ENCODE measurements at regions not wholly inside any gene's neighbourhood (a gene's known extent, or its start where the extent isn't known, plus 50 kb on each side); places are given as distances from the start of the nearest gene placed in this dataset.

DNA sequence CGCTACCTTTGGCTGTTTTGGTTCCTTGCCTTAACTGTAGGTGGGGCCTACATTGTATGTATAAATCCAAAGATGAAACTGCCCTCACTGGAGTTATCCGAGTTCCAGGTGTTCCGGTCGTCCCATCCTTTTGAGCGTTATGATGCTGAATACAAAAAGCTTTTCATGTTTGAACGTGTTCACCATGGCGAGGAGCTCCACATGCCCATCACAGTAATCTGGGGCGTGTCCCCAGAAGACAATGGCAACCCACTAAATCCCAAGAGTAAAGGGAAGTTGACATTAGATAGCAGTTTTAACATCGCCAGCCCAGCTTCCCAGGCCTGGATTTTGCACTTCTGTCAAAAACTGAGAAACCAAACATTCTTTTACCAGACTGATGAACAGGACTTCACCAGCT, 139.5 kb downstream of the TLR5 start:
- TF ChIP-seq, protein P1, sequence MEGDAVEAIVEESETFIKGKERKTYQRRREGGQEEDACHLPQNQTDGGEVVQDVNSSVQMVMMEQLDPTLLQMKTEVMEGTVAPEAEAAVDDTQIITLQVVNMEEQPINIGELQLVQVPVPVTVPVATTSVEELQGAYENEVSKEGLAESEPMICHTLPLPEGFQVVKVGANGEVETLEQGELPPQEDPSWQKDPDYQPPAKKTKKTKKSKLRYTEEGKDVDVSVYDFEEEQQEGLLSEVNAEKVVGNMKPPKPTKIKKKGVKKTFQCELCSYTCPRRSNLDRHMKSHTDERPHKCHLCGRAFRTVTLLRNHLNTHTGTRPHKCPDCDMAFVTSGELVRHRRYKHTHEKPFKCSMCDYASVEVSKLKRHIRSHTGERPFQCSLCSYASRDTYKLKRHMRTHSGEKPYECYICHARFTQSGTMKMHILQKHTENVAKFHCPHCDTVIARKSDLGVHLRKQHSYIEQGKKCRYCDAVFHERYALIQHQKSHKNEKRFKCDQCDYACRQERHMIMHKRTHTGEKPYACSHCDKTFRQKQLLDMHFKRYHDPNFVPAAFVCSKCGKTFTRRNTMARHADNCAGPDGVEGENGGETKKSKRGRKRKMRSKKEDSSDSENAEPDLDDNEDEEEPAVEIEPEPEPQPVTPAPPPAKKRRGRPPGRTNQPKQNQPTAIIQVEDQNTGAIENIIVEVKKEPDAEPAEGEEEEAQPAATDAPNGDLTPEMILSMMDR (IDR thresholded peaks at IDR 0.05): no peak
- no peak for TF ChIP-seq POLR2A (IDR thresholded peaks at IDR 0.05)
- no peak overlapping the region for H3K4me3 ChIP-seq
- H3K27ac ChIP-seq: no peak overlapping the region
- H3K27me3 ChIP-seq: no peaks in the 10 kb centered on the region
- H3K4me1 ChIP-seq: peaks cover 4% of the 10 kb centered on the region
- DNase-seq: no peak
- H3K36me3 ChIP-seq (ENCODE audit: low read depth, missing control alignments): no peaks in the 10 kb centered on the region
- WGBS, 2 donors: 91 to 97% methylated on average over 9 of the region's 9 CpGs
- intact Hi-C loops (cut with DNase I; ENCODE audit: low total_unique reads): no loop called here
- H3K9me3 ChIP-seq: no peaks in the 10 kb centered on the region

DNA sequence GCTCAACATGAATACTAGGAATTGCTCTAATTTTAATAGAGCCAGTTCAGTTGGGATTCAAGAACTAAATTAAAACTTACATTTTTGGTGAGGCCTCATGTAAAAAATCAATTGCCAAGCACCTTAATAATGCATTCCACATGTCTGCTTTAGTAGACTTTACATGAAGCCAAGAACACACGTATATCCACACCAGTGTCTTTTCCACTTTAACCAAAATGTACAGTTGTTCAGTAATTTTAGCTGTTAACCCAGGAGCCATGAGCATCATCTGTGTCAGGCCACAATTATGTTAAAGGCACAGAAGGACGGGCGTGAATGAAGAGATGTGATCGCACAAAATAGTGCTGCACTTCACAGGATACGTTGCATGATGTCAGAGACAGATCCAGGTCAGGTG, 136.7 kb downstream of the TLR5 start:
- no peak for DNase-seq
- Histone ChIP-seq H3K27ac (peak overlapping the region in 1 of 2 donors; percentile 68), H3K4me1 (peaks cover 19% of the 10 kb centered on the region), H3K36me3 (ENCODE audit: low read depth, missing control alignments) (no peaks in the 10 kb centered on the region), H3K27me3 (no peaks in the 10 kb centered on the region), H3K4me3 (no peak overlapping the region), H3K9me3 (no peaks in the 10 kb centered on the region)
- intact Hi-C loops (cut with DNase I; ENCODE audit: low total_unique reads): no loop called here
- 95% methylated on average over 5 of the region's 5 CpGs for WGBS, 2 donors
- TF ChIP-seq, protein P1 (IDR thresholded peaks at IDR 0.05): no peak
- TF ChIP-seq POLR2A (IDR thresholded peaks at IDR 0.05): no peak

DNA sequence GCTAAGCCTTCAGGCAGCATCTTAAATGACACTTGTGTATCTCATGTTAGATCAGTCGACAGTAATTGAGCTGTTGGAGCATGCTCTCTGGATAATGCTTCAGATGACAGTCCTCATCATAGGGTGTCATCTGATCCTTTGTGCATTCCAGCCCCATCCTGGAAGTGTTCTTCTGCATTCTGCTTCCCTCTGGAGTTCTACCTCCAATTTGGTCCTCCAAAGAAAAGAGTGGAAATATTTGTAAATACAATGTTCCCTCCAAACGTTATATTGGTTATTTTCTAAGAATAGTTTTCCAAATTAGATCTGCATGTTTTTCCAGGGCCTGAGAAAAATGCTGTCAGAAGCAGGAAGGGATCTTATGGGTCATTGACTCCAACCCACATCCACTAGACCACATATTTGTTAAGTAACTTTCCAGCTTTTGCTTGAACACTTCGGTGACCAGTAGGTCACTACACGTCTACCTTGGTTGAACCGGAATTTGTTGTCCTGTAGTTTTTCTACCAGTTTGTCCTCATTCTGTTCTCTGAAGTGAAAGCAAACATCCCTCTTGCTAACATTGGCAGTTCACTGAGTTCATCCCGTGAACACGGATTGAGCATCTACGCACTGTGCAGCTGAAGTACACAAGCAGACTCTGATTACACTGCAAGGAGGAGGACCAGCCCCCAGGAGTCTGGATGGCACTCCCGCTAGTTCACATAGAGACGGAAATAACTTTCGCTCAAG, 136.0 kb downstream of the TLR5 start:
- no peaks in the 10 kb centered on the region for H3K9me3 ChIP-seq
- intact Hi-C loops (cut with DNase I; ENCODE audit: low total_unique reads): no loop called here
- H3K36me3 ChIP-seq (ENCODE audit: low read depth, missing control alignments): no peaks in the 10 kb centered on the region
- H3K27ac ChIP-seq: peak overlapping the region; percentile 35 to 68
- no peak overlapping the region for H3K4me3 ChIP-seq
- WGBS, 2 donors: 38 to 53% methylated on average over 11 of the region's 11 CpGs
- peaks cover 19% of the 10 kb centered on the region for H3K4me1 ChIP-seq
- peak; percentile 73 for DNase-seq
- no peaks in the 10 kb centered on the region for H3K27me3 ChIP-seq
- TF ChIP-seq POLR2A (IDR thresholded peaks at IDR 0.05): no peak
- TF ChIP-seq, protein P1 (IDR thresholded peaks at IDR 0.05): no peak

DNA sequence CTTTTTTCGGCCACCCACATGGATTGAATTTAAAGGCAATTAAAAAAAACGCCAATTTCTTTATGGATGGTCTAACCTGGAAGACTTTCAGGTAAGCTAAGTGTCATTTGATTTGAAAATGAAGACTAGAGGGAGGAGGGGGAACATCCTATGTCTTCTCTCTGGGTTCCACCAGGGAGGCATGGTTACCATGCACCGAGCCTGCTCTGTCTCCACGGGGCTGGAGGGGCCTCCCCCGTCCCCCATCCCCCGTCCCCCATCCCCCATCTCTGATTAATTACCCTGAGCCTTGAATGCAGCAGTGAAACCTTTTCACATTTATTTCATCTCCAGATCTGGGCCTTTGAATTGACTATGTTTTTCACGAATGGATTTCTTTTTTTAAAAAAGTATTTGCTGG, 135.1 kb downstream of the TLR5 start:
- TF ChIP-seq, protein P1 (IDR thresholded peaks at IDR 0.05): no peak
- no peak for TF ChIP-seq POLR2A (IDR thresholded peaks at IDR 0.05)
- Histone ChIP-seq H3K36me3 (ENCODE audit: low read depth, missing control alignments) (no peaks in the 10 kb centered on the region), H3K27ac (peak overlapping the region; percentile 35 to 68), H3K9me3 (no peaks in the 10 kb centered on the region), H3K27me3 (no peaks in the 10 kb centered on the region), H3K4me1 (peaks cover 19% of the 10 kb centered on the region), H3K4me3 (no peak overlapping the region)
- intact Hi-C loops (cut with DNase I; ENCODE audit: low total_unique reads): no loop called here
- DNase-seq: no peak
- 55 to 62% methylated on average over 7 of the region's 7 CpGs for WGBS, 2 donors

DNA sequence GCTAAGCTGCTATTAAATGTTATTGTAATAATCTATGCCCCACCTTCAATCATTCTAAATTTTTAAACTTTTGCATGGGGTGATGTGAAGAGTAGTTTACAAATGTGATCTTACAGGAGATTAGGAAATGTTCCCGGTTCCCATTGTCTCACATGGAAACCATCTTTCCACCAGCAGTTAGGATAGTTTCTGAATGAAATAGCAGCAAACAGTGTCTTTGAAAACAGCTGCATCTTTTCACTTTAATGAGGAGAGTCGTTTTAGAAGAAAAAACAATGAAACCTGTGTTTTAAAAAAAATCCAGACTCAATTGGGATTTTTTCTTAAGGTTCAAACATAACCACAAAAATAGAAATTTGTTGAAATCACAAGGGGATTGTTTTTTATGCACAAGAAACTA, 134.2 kb downstream of the TLR5 start:
- H3K27ac ChIP-seq: peak overlapping the region in 1 of 2 donors; percentile 68
- H3K4me1 ChIP-seq: peaks cover 19% of the 10 kb centered on the region
- no peaks in the 10 kb centered on the region for H3K27me3 ChIP-seq
- WGBS, 2 donors: 24 to 32% methylated on average over 2 of the region's 2 CpGs
- DNase-seq: no peak
- intact Hi-C loops (cut with DNase I; ENCODE audit: low total_unique reads): no loop called here
- H3K9me3 ChIP-seq: no peaks in the 10 kb centered on the region
- no peak overlapping the region for H3K4me3 ChIP-seq
- no peaks in the 10 kb centered on the region for H3K36me3 ChIP-seq (ENCODE audit: low read depth, missing control alignments)
- no peak for TF ChIP-seq POLR2A (IDR thresholded peaks at IDR 0.05)

Data from testis (tissue), 2 donors.